Naive thymus-derived CD8-positive, alpha-beta T cell (primary cell): ENCODE measurements at regions not wholly inside any gene's neighbourhood (a gene's known extent, or its start where the extent isn't known, plus 50 kb on each side); places are given as distances from the start of the nearest gene placed in this dataset.
"Not testable (repeated sequence)": the region's sequence is repeated elsewhere in the genome, so short reads cannot be mapped to it uniquely, and the experiment has no call there.

Source experiments
- ATAC-seq, 2 donors: fragments of 150-1000 bp; cut with Tn5 transposase in 1 of 2; sonication (Bioruptor Pico), chemical (Tn5 transposase) in 1 of 2; 1 replicate in 1 of 2; 2 replicates in 1 of 2; pipeline ENCODE4 v1.10.0; 2021; ENCODE audit warnings: mild to moderate bottlenecking in 2 of 2, moderate library complexity in 2 of 2
- POLR2A ChIA-PET: fragments of 350-600 bp; sonication (Branson Sonifier 250); formaldehyde crosslinking; loops from one replicate; lab custom pipeline; 2021; ENCODE audit warnings: antibody characterized with exemption; lab: Charles Lee
- DNase-seq, 10 donors: peaks; one replicate each; pipeline versions ENCODE4 v3.0.0 to v3.0.0-alpha.2; 2020 to 2022
- H3K27ac Mint-ChIP-seq, 10 donors: one replicate each; pipeline ENCODE4 v1.8.0; 2020 to 2022; ENCODE audit warnings: mild to moderate bottlenecking in 10 of 10, mixed read lengths in 10 of 10, moderate library complexity in 4 of 10, inconsistent platforms in 1 of 10
- H3K27me3 Mint-ChIP-seq, 5 donors: one replicate each; pipeline ENCODE4 v1.8.0; 2021 to 2022; ENCODE audit warnings: mixed read lengths in 5 of 5
- H3K36me3 Mint-ChIP-seq, 3 donors: one replicate each; pipeline ENCODE4 v1.8.0; 2020 to 2022; ENCODE audit warnings: mixed read lengths in 3 of 3, mild to moderate bottlenecking in 2 of 3, inconsistent platforms in 1 of 3
- H3K4me1 Mint-ChIP-seq, 4 donors: one replicate each; pipeline ENCODE4 v1.8.0; 2021 to 2022; ENCODE audit warnings: mixed read lengths in 4 of 4
- H3K4me3 Mint-ChIP-seq, 10 donors: one replicate each; pipeline ENCODE4 v1.8.0; 2020 to 2022; ENCODE audit warnings: mild to moderate bottlenecking in 10 of 10, mixed read lengths in 10 of 10, moderate library complexity in 6 of 10, inconsistent platforms in 1 of 10
- H3K9me3 Mint-ChIP-seq, 9 donors: one replicate each; pipeline ENCODE4 v1.8.0; 2020 to 2022; ENCODE audit warnings: mixed read lengths in 9 of 9, mild to moderate bottlenecking in 3 of 9, inconsistent platforms in 1 of 9, moderate library complexity in 1 of 9

GRCh38 chr6:68039641-68040311 lies 595.3 kb upstream of the ADGRB3 start:
- POLR2A ChIA-PET = no interaction called here
- DNase-seq (no peak), ATAC-seq (no peak)
- H3K27ac Mint-ChIP-seq = no peak overlapping the region
- H3K36me3 Mint-ChIP-seq = no peaks in the 10 kb centered on the region
- no peaks in the 10 kb centered on the region for H3K4me1 Mint-ChIP-seq
- peaks cover 0 to 10% (median 4%) of the 10 kb centered on the region in 9 donors for H3K9me3 Mint-ChIP-seq
- no peaks in the 10 kb centered on the region for H3K27me3 Mint-ChIP-seq
- peak overlapping the region in 7 of 10 donors; percentile 12 to 74 (median 68) for H3K4me3 Mint-ChIP-seq

- H3K9me3 Mint-ChIP-seq = peaks cover 0 to 10% (median 4%) of the 10 kb centered on the region in 9 donors
- ATAC-seq (no peak), DNase-seq (peak in 1 of 10 donors; percentile 3)
- H3K27ac Mint-ChIP-seq = no peak overlapping the region
- POLR2A ChIA-PET = no interaction called here
- no peaks in the 10 kb centered on the region for H3K27me3 Mint-ChIP-seq
- H3K4me3 Mint-ChIP-seq = no peak overlapping the region
- no peaks in the 10 kb centered on the region for H3K4me1 Mint-ChIP-seq
- no peaks in the 10 kb centered on the region for H3K36me3 Mint-ChIP-seq
Observed at GRCh38 chr6:68038815-68039408, 596.2 kb upstream of the ADGRB3 start.

- H3K9me3 Mint-ChIP-seq = peaks cover 0 to 10% (median 5%) of the 10 kb centered on the region in 9 donors
- no peak overlapping the region for H3K27ac Mint-ChIP-seq
- H3K36me3 Mint-ChIP-seq = no peaks in the 10 kb centered on the region
- DNase-seq = no peak
- no peaks in the 10 kb centered on the region for H3K4me1 Mint-ChIP-seq
- no peak for ATAC-seq
- no peaks in the 10 kb centered on the region for H3K27me3 Mint-ChIP-seq
- no peak overlapping the region for H3K4me3 Mint-ChIP-seq
- POLR2A ChIA-PET = no interaction called here
Observed at GRCh38 chr6:68032217-68032616, 602.9 kb upstream of the ADGRB3 start.

- H3K9me3 Mint-ChIP-seq = peaks cover 0 to 10% (median 5%) of the 10 kb centered on the region in 9 donors
- ATAC-seq (no peak), DNase-seq (no peak)
- H3K27me3 Mint-ChIP-seq = no peaks in the 10 kb centered on the region
- no peaks in the 10 kb centered on the region for H3K36me3 Mint-ChIP-seq
- H3K4me3 Mint-ChIP-seq = no peak overlapping the region
- POLR2A ChIA-PET = no interaction called here
- H3K4me1 Mint-ChIP-seq = no peaks in the 10 kb centered on the region
- H3K27ac Mint-ChIP-seq = no peak overlapping the region
Observed at GRCh38 chr6:68031054-68031453, 604.0 kb upstream of the ADGRB3 start.

- DNase-seq = no peak
- no peaks in the 10 kb centered on the region for H3K4me1 Mint-ChIP-seq
- no peak for ATAC-seq
- peaks cover 0 to 23% (median 3%) of the 10 kb centered on the region in 9 donors for H3K9me3 Mint-ChIP-seq
- no peaks in the 10 kb centered on the region for H3K36me3 Mint-ChIP-seq
- POLR2A ChIA-PET = no interaction called here
- H3K27ac Mint-ChIP-seq = no peak overlapping the region
- no peaks in the 10 kb centered on the region for H3K27me3 Mint-ChIP-seq
- no peak overlapping the region for H3K4me3 Mint-ChIP-seq
Observed at GRCh38 chr6:68026483-68026882, 608.6 kb upstream of the ADGRB3 start.

- DNase-seq = no peak
- POLR2A ChIA-PET = no interaction called here
- no peak for ATAC-seq
- no peak overlapping the region for H3K27ac Mint-ChIP-seq
- no peaks in the 10 kb centered on the region for H3K36me3 Mint-ChIP-seq
- H3K9me3 Mint-ChIP-seq = peaks cover 0 to 27% (median 2%) of the 10 kb centered on the region in 9 donors
- H3K27me3 Mint-ChIP-seq = no peaks in the 10 kb centered on the region
- no peak overlapping the region for H3K4me3 Mint-ChIP-seq
- H3K4me1 Mint-ChIP-seq = no peaks in the 10 kb centered on the region
Observed at GRCh38 chr6:68025764-68026163, 609.3 kb upstream of the ADGRB3 start.

- POLR2A ChIA-PET = no interaction called here
- Mint-ChIP-seq H3K9me3 (peaks cover 0 to 28% (median 2%) of the 10 kb centered on the region in 9 donors), H3K27ac (no peak overlapping the region)
Observed at GRCh38 chr6:68024570-68025269, 610.4 kb upstream of the ADGRB3 start.

GRCh38 chr6:68022968-68023367 lies 612.1 kb upstream of the ADGRB3 start:
- DNase-seq, H3K27ac Mint-ChIP-seq, ATAC-seq, H3K4me3 Mint-ChIP-seq, H3K27me3 Mint-ChIP-seq, H3K36me3 Mint-ChIP-seq, H3K4me1 Mint-ChIP-seq, POLR2A ChIA-PET: not testable (repeated sequence)
- H3K9me3 Mint-ChIP-seq = peaks cover 0 to 24% (median 2%) of the 10 kb centered on the region in 9 donors

More at GRCh38 chr6:68024570-68025269, 610.4 kb upstream of the ADGRB3 start:
- DNase-seq (no peak), ATAC-seq (no peak)
- H3K27me3 Mint-ChIP-seq = no peaks in the 10 kb centered on the region
- no peak overlapping the region for H3K4me3 Mint-ChIP-seq
- H3K4me1 Mint-ChIP-seq = no peaks in the 10 kb centered on the region
- H3K36me3 Mint-ChIP-seq = no peaks in the 10 kb centered on the region

- H3K4me3 Mint-ChIP-seq = no peak overlapping the region
- peaks cover 0 to 19% (median 5%) of the 10 kb centered on the region in 9 donors for H3K9me3 Mint-ChIP-seq
- peaks cover 0 to 8% (median 0%) of the 10 kb centered on the region in 3 donors for H3K36me3 Mint-ChIP-seq
- H3K27ac Mint-ChIP-seq = no peak overlapping the region
- DNase-seq = no peak
- ATAC-seq = no peak
- peaks cover 0 to 6% (median 0%) of the 10 kb centered on the region in 4 donors for H3K4me1 Mint-ChIP-seq
- H3K27me3 Mint-ChIP-seq = no peaks in the 10 kb centered on the region
- POLR2A ChIA-PET = no interaction called here
Observed at GRCh38 chr6:68013780-68014515, 621.1 kb upstream of the ADGRB3 start.

GRCh38 chr6:68012822-68013221 lies 622.3 kb upstream of the ADGRB3 start:
- Mint-ChIP-seq H3K36me3 (peaks cover 0 to 11% (median 0%) of the 10 kb centered on the region in 3 donors), H3K9me3 (peaks cover 0 to 19% (median 7%) of the 10 kb centered on the region in 9 donors), H3K4me1 (peaks cover 0 to 6% (median 0%) of the 10 kb centered on the region in 4 donors), H3K27ac (no peak overlapping the region), H3K4me3 (no peak overlapping the region), H3K27me3 (no peaks in the 10 kb centered on the region)
- POLR2A ChIA-PET = no interaction called here
- DNase-seq (no peak), ATAC-seq (no peak)

GRCh38 chr6:68010936-68011335 lies 624.1 kb upstream of the ADGRB3 start:
- Mint-ChIP-seq H3K27me3 (no peaks in the 10 kb centered on the region), H3K9me3 (peaks cover 0 to 22% (median 7%) of the 10 kb centered on the region in 9 donors), H3K36me3 (peaks cover 0 to 11% (median 0%) of the 10 kb centered on the region in 3 donors), H3K4me3 (no peak overlapping the region), H3K4me1 (peaks cover 0 to 6% (median 0%) of the 10 kb centered on the region in 4 donors), H3K27ac (no peak overlapping the region)
- POLR2A ChIA-PET = no interaction called here
- ATAC-seq (no peak), DNase-seq (no peak)

GRCh38 chr6:68008445-68008844 lies 626.6 kb upstream of the ADGRB3 start:
- DNase-seq = no peak
- Mint-ChIP-seq H3K27ac (no peak overlapping the region), H3K9me3 (peaks cover 0 to 21% (median 8%) of the 10 kb centered on the region in 9 donors), H3K4me1 (peaks cover 0 to 6% (median 0%) of the 10 kb centered on the region in 4 donors), H3K27me3 (no peaks in the 10 kb centered on the region), H3K4me3 (no peak overlapping the region), H3K36me3 (peaks cover 0 to 11% (median 0%) of the 10 kb centered on the region in 3 donors)
- POLR2A ChIA-PET = no interaction called here
- ATAC-seq = no peak
